Lower leg skin (tissue), 3 donors: ENCODE measurements at regions not wholly inside any gene's neighbourhood (a gene's known extent, or its start where the extent isn't known, plus 50 kb on each side); places are given as distances from the start of the nearest gene placed in this dataset.

Source experiments
- CTCF ChIP-seq, 3 donors: fragments of 450-650 bp; IDR thresholded peaks; one replicate each; pipeline ENCODE4 v1.5.1; 2016; ENCODE audit warnings: antibody characterized with exemption in 3 of 3, mild to moderate bottlenecking in 3 of 3, moderate library complexity in 2 of 3
- POLR2A ChIP-seq, 2 donors: fragments of 450-650 bp; IDR thresholded peaks; one replicate each; pipeline ENCODE4 v1.6.1; 2016 to 2017; ENCODE audit warnings: antibody characterized with exemption in 2 of 2, mild to moderate bottlenecking in 1 of 2, moderate library complexity in 1 of 2

GRCh38 chr20:6868861-6869260, 101.4 kb downstream of the BMP2 start:
- no peak for TF ChIP-seq CTCF (IDR thresholded peaks at IDR 0.05)
- TF ChIP-seq POLR2A (IDR thresholded peaks at IDR 0.05), result no peak
